Left colon (tissue), 2 donors: ENCODE measurements at regions not wholly inside any gene's neighbourhood (a gene's known extent, or its start where the extent isn't known, plus 50 kb on each side); places are given as distances from the start of the nearest gene placed in this dataset.

Source experiments
- ATAC-seq: fragments of 200-7000 bp; cut with Tn5 transposase; one replicate; pipeline ENCODE4 v1.9.1; 2020; ENCODE audit warnings: mild to moderate bottlenecking, moderate library complexity
- DNase-seq, 2 donors: peaks; one replicate each; pipeline ENCODE4 v3.0.0-alpha.2; 2020
- intact Hi-C, 2 donors: fragments of 100-400 bp; cut with DNase I in 1 of 2; cut with micrococcal nuclease in 1 of 2; formaldehyde crosslinking; loops; one replicate each; pipeline versions ENCODE4 v1.11.2 to v1.14.0; 2022; cut with DNase I, micrococcal nuclease
- donor health status: DM: no; HTN: no; CAD: no.
- donor health status: DM: yes; HTN: yes; CAD: no.

GRCh38 chr1:55928576-55928975, 650.8 kb downstream of the PLPP3 start:
- no peak for DNase-seq
- intact Hi-C loops, result no loop called here
- ATAC-seq, result no peak

DNA sequence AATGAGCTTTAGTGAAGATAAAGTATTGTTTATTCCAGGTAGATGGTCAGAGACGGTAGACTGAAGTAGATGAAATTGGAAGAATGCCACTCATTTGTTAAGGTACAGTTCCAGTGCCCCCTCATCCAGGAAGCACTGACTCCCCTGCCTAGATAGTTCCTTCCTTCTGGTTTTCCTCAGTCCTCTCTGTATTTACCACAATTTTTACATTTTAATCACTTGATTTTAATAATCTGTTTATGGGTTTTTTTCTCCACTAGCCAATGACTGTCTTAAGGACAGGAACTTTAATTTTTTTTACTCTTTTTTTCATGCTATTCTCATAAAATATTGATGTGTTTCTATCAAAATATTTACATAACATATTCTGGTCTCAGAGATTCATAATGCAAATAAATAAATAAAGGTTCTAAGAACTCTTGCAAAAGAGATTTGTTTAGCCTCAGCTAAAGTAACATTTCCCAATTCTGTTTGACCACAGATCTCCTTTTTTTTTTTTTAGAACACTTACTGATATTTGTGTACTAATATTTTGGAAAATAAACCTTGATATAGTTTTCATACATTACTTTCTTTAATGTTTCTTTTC, 651.6 kb downstream of the PLPP3 start:
- DNase-seq, result no peak
- intact Hi-C loops, result no loop called here
- no peak for ATAC-seq

GRCh38 chr1:55926906-55927471, 652.4 kb downstream of the PLPP3 start:
- intact Hi-C loops, result no loop called here
- no peak for ATAC-seq

GRCh38 chr1:55916907-55917306, 662.5 kb downstream of the PLPP3 start:
- intact Hi-C loops, result no loop called here
- DNase-seq, result no peak
- ATAC-seq, result no peak

More at GRCh38 chr1:55926906-55927471, 652.4 kb downstream of the PLPP3 start:
- no peak for DNase-seq

DNA sequence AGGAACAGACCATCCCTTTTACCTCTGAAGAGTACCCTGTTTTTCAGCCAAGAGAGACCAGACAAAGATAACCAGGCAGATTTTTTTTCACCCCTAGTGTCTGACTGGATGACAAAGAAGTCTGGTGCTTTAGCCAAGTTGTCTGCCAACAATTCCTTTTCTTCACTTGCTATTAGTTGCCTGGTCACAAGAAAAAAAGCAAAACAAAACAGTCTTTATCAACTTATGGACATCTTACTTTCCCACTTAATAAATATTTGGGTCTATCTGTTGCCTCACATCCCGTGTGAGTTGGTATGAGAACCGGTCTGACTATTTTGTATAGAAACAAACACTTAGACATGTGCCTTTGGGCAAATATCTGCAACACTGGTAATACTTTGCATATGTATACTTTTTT, 662.9 kb downstream of the PLPP3 start:
- ATAC-seq (no peak), DNase-seq (no peak)
- intact Hi-C loops, result no loop called here

- DNase-seq, result no peak
- ATAC-seq, result no peak
These were observed 665.8 kb downstream of the PLPP3 start for GRCh38 chr1:55913565-55913964.

GRCh38 chr1:55912438-55912837, 666.9 kb downstream of the PLPP3 start:
- ATAC-seq (no peak), DNase-seq (no peak)
- intact Hi-C loops, result no loop called here

More at GRCh38 chr1:55913565-55913964, 665.8 kb downstream of the PLPP3 start:
- intact Hi-C loops, result no loop called here

GRCh38 chr1:55904541-55904940, 674.8 kb downstream of the PLPP3 start:
- no peak for ATAC-seq
- DNase-seq, result no peak
- intact Hi-C loops, result no loop called here

- DNase-seq (no peak), ATAC-seq (no peak)
- intact Hi-C loops, result no loop called here
These were observed 681.2 kb downstream of the PLPP3 start for GRCh38 chr1:55898181-55898580.

- DNase-seq (no peak), ATAC-seq (no peak)
- intact Hi-C loops, result no loop called here
These were observed 681.0 kb upstream of the USP24 start for GRCh38 chr1:55896210-55896609.

GRCh38 chr1:55894521-55894920, 679.4 kb upstream of the USP24 start:
- intact Hi-C loops, result no loop called here
- DNase-seq, result no peak
- ATAC-seq, result no peak

GRCh38 chr1:55893155-55893554, 678.0 kb upstream of the USP24 start:
- peak; percentile 68 for ATAC-seq
- intact Hi-C loops, result no loop called here
- no peak for DNase-seq

GRCh38 chr1:55888685-55889317, 673.6 kb upstream of the USP24 start:
- intact Hi-C loops, result no loop called here
- no peak for DNase-seq
- ATAC-seq, result no peak

GRCh38 chr1:55886856-55887712, 671.9 kb upstream of the USP24 start:
- intact Hi-C loops, result no loop called here
- DNase-seq (no peak), ATAC-seq (no peak)

- ATAC-seq, result no peak
- DNase-seq, result no peak
- intact Hi-C loops, result no loop called here
These were observed 670.5 kb upstream of the USP24 start for GRCh38 chr1:55885619-55886018.

DNA sequence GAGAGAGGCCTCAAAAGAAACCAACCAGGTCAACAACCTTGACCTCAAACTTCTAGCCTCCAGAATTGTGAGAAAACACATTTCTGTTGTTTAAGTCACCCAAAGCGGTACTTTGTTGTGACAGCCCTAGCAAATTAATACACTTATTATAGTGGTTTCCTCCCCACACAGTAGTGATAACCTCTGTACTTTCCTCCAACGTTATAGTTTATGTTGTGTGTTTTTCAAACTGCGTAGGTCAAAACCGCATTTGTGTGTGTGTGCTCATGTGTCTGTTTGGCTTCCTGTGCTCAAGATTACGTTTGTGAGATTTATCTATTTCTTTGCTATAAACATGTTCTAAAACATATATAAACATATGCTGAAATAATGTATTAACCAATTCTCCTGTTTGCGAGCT, 667.8 kb upstream of the USP24 start:
- no peak for DNase-seq
- ATAC-seq, result no peak
- intact Hi-C loops, result no loop called here

- intact Hi-C loops, result no loop called here
- ATAC-seq (no peak), DNase-seq (no peak)
These were observed 664.2 kb upstream of the USP24 start for GRCh38 chr1:55879346-55879745.

- intact Hi-C loops, result no loop called here
- DNase-seq (no peak), ATAC-seq (peak; percentile 67)
These were observed 662.5 kb upstream of the USP24 start for GRCh38 chr1:55877437-55878232.
